ENCODE measurements at regions not wholly inside any gene's neighbourhood (a gene's known extent, or its start where the extent isn't known, plus 50 kb on each side); places are given as distances from the start of the nearest gene placed in this dataset.

DNA sequence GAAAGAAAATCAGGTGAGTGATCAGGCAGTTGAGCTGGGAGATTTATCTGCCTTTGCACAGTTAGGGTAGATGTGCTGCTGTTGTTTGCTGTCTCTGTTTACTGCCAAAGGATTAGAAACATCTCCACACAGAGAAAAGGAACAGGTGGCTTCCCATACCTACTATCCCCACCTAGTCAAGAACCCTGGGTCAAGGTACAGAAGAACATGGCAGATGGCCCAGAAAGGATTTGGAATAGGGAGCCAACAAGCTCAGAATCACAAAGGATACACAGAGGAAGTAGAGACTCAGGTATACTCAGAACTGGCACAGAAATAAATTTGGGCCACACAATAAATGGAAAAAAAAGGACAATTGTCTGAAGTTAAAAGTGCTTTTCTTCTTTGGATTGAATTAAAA, 64.3 kb downstream of the TIGD2 start:
- TF ChIP-seq, protein P1, sequence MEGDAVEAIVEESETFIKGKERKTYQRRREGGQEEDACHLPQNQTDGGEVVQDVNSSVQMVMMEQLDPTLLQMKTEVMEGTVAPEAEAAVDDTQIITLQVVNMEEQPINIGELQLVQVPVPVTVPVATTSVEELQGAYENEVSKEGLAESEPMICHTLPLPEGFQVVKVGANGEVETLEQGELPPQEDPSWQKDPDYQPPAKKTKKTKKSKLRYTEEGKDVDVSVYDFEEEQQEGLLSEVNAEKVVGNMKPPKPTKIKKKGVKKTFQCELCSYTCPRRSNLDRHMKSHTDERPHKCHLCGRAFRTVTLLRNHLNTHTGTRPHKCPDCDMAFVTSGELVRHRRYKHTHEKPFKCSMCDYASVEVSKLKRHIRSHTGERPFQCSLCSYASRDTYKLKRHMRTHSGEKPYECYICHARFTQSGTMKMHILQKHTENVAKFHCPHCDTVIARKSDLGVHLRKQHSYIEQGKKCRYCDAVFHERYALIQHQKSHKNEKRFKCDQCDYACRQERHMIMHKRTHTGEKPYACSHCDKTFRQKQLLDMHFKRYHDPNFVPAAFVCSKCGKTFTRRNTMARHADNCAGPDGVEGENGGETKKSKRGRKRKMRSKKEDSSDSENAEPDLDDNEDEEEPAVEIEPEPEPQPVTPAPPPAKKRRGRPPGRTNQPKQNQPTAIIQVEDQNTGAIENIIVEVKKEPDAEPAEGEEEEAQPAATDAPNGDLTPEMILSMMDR (IDR thresholded peaks at IDR 0.05): no peak
- no peaks in the 10 kb centered on the region for H3K4me1 ChIP-seq
- no peaks in the 10 kb centered on the region for H3K9me3 ChIP-seq
- H3K36me3 ChIP-seq: no peaks in the 10 kb centered on the region
- no peak overlapping the region for H3K4me3 ChIP-seq
- no peak overlapping the region for H3K27ac ChIP-seq
- no peaks in the 10 kb centered on the region for H3K27me3 ChIP-seq
- DNase-seq (no peak), ATAC-seq (no peak)
- intact Hi-C loops (cut with DNase I): no loop called here

DNA sequence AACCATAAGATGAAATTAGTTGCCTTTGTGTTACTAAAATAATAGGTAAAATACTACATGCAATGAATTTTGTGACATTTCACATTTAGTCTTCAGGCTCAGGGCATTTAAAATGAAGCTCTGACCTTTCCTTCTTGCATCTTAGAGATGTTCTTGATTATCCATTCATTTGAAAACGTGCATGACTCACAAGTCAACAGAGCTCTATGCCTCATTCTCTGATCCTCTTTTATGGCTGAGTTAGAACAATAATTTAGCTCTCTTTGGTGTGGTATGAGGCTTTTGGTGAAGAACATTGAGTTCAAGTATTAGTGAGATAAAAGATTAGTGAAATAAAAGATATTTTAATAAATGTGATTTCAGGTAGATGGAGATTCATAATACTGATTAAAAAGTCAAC, 66.5 kb downstream of the TIGD2 start:
- H3K9me3 ChIP-seq: no peaks in the 10 kb centered on the region
- DNase-seq (no peak), ATAC-seq (no peak)
- H3K27me3 ChIP-seq: no peaks in the 10 kb centered on the region
- TF ChIP-seq, protein P1 (IDR thresholded peaks at IDR 0.05): no peak
- no peak overlapping the region for H3K4me3 ChIP-seq
- no peaks in the 10 kb centered on the region for H3K36me3 ChIP-seq
- intact Hi-C loops (cut with DNase I): no loop called here
- H3K27ac ChIP-seq: no peak overlapping the region
- H3K4me1 ChIP-seq: no peaks in the 10 kb centered on the region

DNA sequence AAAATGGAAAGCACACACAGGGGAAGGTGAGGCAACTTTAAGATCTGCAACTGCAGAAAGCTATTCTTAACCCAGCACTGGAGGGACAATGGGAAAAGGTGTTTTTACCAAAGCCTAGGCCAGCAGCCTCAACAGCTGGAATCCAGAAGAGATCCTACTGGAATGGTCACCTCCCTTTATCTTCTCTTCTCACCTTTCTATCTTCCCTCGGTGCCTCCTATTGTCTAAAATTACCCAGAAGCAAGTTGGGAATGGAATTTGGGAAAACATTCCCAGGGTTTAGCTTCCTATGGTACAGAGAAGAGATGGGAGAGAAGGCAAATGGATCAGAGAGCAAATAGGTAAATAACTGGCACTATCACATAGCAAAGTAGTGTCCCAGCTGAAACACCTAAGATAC, 73.1 kb downstream of the TIGD2 start:
- Histone ChIP-seq H3K27me3 (no peaks in the 10 kb centered on the region), H3K4me1 (no peaks in the 10 kb centered on the region), H3K27ac (no peak overlapping the region), H3K9me3 (no peaks in the 10 kb centered on the region), H3K4me3 (no peak overlapping the region), H3K36me3 (no peaks in the 10 kb centered on the region)
- intact Hi-C loops (cut with DNase I): no loop called here
- ATAC-seq: no peak
- no peak for DNase-seq
- TF ChIP-seq, protein P1 (IDR thresholded peaks at IDR 0.05): no peak

Data from left lung (tissue), 4 donors.